Karpas-422 (cell line): ENCODE measurements at regions not wholly inside any gene's neighbourhood (a gene's known extent, or its start where the extent isn't known, plus 50 kb on each side); places are given as distances from the start of the nearest gene placed in this dataset.

Source experiments
- DNase-seq: peaks from one replicate; pipeline ENCODE4 v3.0.0-alpha.2; 2015
- H2AFZ ChIP-seq: fragments of 200-600 bp; sonication (generic); 2 replicates; pipeline ENCODE4 v1.6.1; 2014; ENCODE audit warnings: antibody characterized with exemption, low read length, mixed read lengths
- H3K27ac ChIP-seq: fragments of 200-600 bp; sonication (generic); 2 replicates; pipeline ENCODE4 v1.5.1; 2014; ENCODE audit warnings: mild to moderate bottlenecking, low read length, moderate library complexity
- H3K27me3 ChIP-seq: fragments of 200-600 bp; sonication (generic); 2 replicates; pipeline ENCODE4 v1.6.1; 2014; ENCODE audit warnings: low read length, mixed read lengths
- H3K36me3 ChIP-seq: fragments of 200-600 bp; sonication (generic); 2 replicates; pipeline ENCODE4 v1.6.1; 2014; ENCODE audit warnings: low read length, mixed read lengths; ENCODE audit not compliant: insufficient read depth
- H3K4me1 ChIP-seq: fragments of 200-600 bp; sonication (generic); 2 replicates; pipeline ENCODE4 v1.6.1; 2014; ENCODE audit warnings: mild to moderate bottlenecking, low read length, mixed read lengths
- H3K4me2 ChIP-seq: fragments of 200-600 bp; sonication (generic); 2 replicates; pipeline ENCODE4 v1.6.1; 2014; ENCODE audit warnings: low read length, low read depth, mild to moderate bottlenecking; ENCODE audit not compliant: poor library complexity, severe bottlenecking
- H3K4me3 ChIP-seq: fragments of 200-600 bp; sonication (generic); 2 replicates; pipeline ENCODE4 v1.5.1; 2014; ENCODE audit warnings: mild to moderate bottlenecking, antibody characterized with exemption, low read length, mixed read lengths
- H3K79me2 ChIP-seq: fragments of 200-600 bp; sonication (generic); 2 replicates; pipeline ENCODE4 v1.6.1; 2014; ENCODE audit warnings: mild to moderate bottlenecking, low read length, mixed read lengths
- H3K9ac ChIP-seq: fragments of 200-600 bp; sonication (generic); 2 replicates; pipeline ENCODE4 v1.6.0; 2014; ENCODE audit warnings: low read length
- H3K9me2 ChIP-seq: fragments of 200-600 bp; sonication (generic), shearing (Covaris generic); replicated peaks from 2 replicates; pipeline ENCODE4 v1.6.0; 2014; ENCODE audit warnings: mild to moderate bottlenecking, low read length, moderate library complexity; ENCODE audit not compliant: insufficient read depth
- H3K9me3 ChIP-seq: fragments of 300-700, 200-600 bp; sonication (generic); 2 replicates; pipeline ENCODE4 v1.6.1; 2014; ENCODE audit warnings: low read length, mixed read lengths
- H4K20me1 ChIP-seq: fragments of 200-600 bp; sonication (generic); 2 replicates; pipeline ENCODE4 v1.6.1; 2014; ENCODE audit warnings: mild to moderate bottlenecking, antibody characterized with exemption, low read length, low read depth; ENCODE audit not compliant: insufficient read depth

GRCh38 chr10:130858626-130859025 is 452.9 kb downstream of the TCERG1L start:
- Histone ChIP-seq H3K4me1 (no peaks in the 10 kb centered on the region), H4K20me1 (no peaks in the 10 kb centered on the region), H3K9me3 (no peaks in the 10 kb centered on the region; the same call in 1 of the 2 replicates), H3K36me3 (no peaks in the 10 kb centered on the region), H3K79me2 (no peaks in the 10 kb centered on the region), H3K9me2 (no peaks in the 10 kb centered on the region), H3K4me2 (no peak overlapping the region), H3K27ac (no peak overlapping the region), H3K4me3 (no peak overlapping the region), H3K9ac (no peak overlapping the region), H3K27me3 (0 out of 2 replicates have a peak, but pooled peaks cover 5% of the 10 kb centered on the region), H2AFZ (no peak overlapping the region)
- peak; percentile 27 for DNase-seq

GRCh38 chr10:130859427-130859826 is 452.1 kb downstream of the TCERG1L start:
- no peak for DNase-seq
- Histone ChIP-seq H3K36me3 (no peaks in the 10 kb centered on the region), H3K4me3 (no peak overlapping the region), H3K79me2 (no peaks in the 10 kb centered on the region), H3K27ac (no peak overlapping the region), H3K9ac (no peak overlapping the region), H3K27me3 (0 out of 2 replicates have a peak, but pooled peaks cover 3% of the 10 kb centered on the region), H2AFZ (no peak overlapping the region), H3K4me1 (no peaks in the 10 kb centered on the region), H3K4me2 (no peak overlapping the region), H4K20me1 (no peaks in the 10 kb centered on the region), H3K9me3 (no peaks in the 10 kb centered on the region; the same call in 1 of the 2 replicates), H3K9me2 (no peaks in the 10 kb centered on the region)

- DNase-seq: no peak
- Histone ChIP-seq H3K9ac (no peak overlapping the region), H3K27ac (no peak overlapping the region), H3K27me3 (no peaks in the 10 kb centered on the region), H3K9me2 (no peaks in the 10 kb centered on the region), H3K4me3 (no peak overlapping the region), H3K4me2 (no peak overlapping the region), H3K36me3 (no peaks in the 10 kb centered on the region), H2AFZ (no peak overlapping the region), H3K4me1 (no peaks in the 10 kb centered on the region), H3K9me3 (no peaks in the 10 kb centered on the region), H3K79me2 (no peaks in the 10 kb centered on the region), H4K20me1 (no peaks in the 10 kb centered on the region)
These were observed 449.4 kb downstream of the TCERG1L start for GRCh38 chr10:130862122-130862521.

- H3K27ac ChIP-seq: no peak overlapping the region
- no peak overlapping the region for H2AFZ ChIP-seq
- H3K4me3 ChIP-seq: no peak overlapping the region
- no peaks in the 10 kb centered on the region for H3K4me1 ChIP-seq
- no peaks in the 10 kb centered on the region for H3K36me3 ChIP-seq
- H3K27me3 ChIP-seq: no peaks in the 10 kb centered on the region
- H3K4me2 ChIP-seq: no peak overlapping the region
- H4K20me1 ChIP-seq: no peaks in the 10 kb centered on the region
- no peak overlapping the region for H3K9ac ChIP-seq
- no peaks in the 10 kb centered on the region for H3K9me3 ChIP-seq
- DNase-seq: no peak
- no peaks in the 10 kb centered on the region for H3K79me2 ChIP-seq
- no peaks in the 10 kb centered on the region for H3K9me2 ChIP-seq
These were observed 448.9 kb downstream of the TCERG1L start for GRCh38 chr10:130862626-130863025.

GRCh38 chr10:130863044-130863443 is 448.5 kb downstream of the TCERG1L start:
- no peak overlapping the region for H3K4me3 ChIP-seq
- no peak overlapping the region for H3K9ac ChIP-seq
- no peaks in the 10 kb centered on the region for H3K9me3 ChIP-seq
- no peaks in the 10 kb centered on the region for H3K9me2 ChIP-seq
- no peaks in the 10 kb centered on the region for H3K36me3 ChIP-seq
- no peak overlapping the region for H2AFZ ChIP-seq
- DNase-seq: no peak
- no peaks in the 10 kb centered on the region for H3K4me1 ChIP-seq
- no peak overlapping the region for H3K27ac ChIP-seq
- no peaks in the 10 kb centered on the region for H3K79me2 ChIP-seq
- H4K20me1 ChIP-seq: no peaks in the 10 kb centered on the region
- H3K4me2 ChIP-seq: no peak overlapping the region
- H3K27me3 ChIP-seq: no peaks in the 10 kb centered on the region

- Histone ChIP-seq H3K4me1 (no peaks in the 10 kb centered on the region), H3K27ac (no peak overlapping the region), H3K9me3 (no peaks in the 10 kb centered on the region), H3K4me2 (no peak overlapping the region), H4K20me1 (no peaks in the 10 kb centered on the region), H3K36me3 (no peaks in the 10 kb centered on the region), H3K9ac (no peak overlapping the region), H3K79me2 (no peaks in the 10 kb centered on the region), H3K27me3 (no peaks in the 10 kb centered on the region), H3K9me2 (no peaks in the 10 kb centered on the region), H2AFZ (no peak overlapping the region), H3K4me3 (no peak overlapping the region)
- no peak for DNase-seq
These were observed 446.3 kb downstream of the TCERG1L start for GRCh38 chr10:130864961-130865818.

- no peaks in the 10 kb centered on the region for H3K9me3 ChIP-seq
- no peak overlapping the region for H3K9ac ChIP-seq
- H4K20me1 ChIP-seq: no peaks in the 10 kb centered on the region
- no peaks in the 10 kb centered on the region for H3K36me3 ChIP-seq
- H3K27me3 ChIP-seq: no peaks in the 10 kb centered on the region
- H3K9me2 ChIP-seq: no peaks in the 10 kb centered on the region
- H3K27ac ChIP-seq: no peak overlapping the region
- no peak overlapping the region for H3K4me2 ChIP-seq
- H3K4me1 ChIP-seq: no peaks in the 10 kb centered on the region
- H3K79me2 ChIP-seq: no peaks in the 10 kb centered on the region
- H3K4me3 ChIP-seq: no peak overlapping the region
- H2AFZ ChIP-seq: no peak overlapping the region
- DNase-seq: no peak
These were observed 444.7 kb downstream of the TCERG1L start for GRCh38 chr10:130866857-130867256.

GRCh38 chr10:130867446-130868194 is 443.9 kb downstream of the TCERG1L start:
- H4K20me1 ChIP-seq: no peaks in the 10 kb centered on the region

More at GRCh38 chr10:130867446-130868194, 443.9 kb downstream of the TCERG1L start:
- H3K4me3 ChIP-seq: no peak overlapping the region
- H3K9ac ChIP-seq: no peak overlapping the region
- DNase-seq: no peak
- H3K9me3 ChIP-seq: no peaks in the 10 kb centered on the region
- H3K4me1 ChIP-seq: no peaks in the 10 kb centered on the region
- H3K9me2 ChIP-seq: no peaks in the 10 kb centered on the region
- H2AFZ ChIP-seq: no peak overlapping the region
- H3K36me3 ChIP-seq: no peaks in the 10 kb centered on the region
- H3K27ac ChIP-seq: no peak overlapping the region
- no peak overlapping the region for H3K4me2 ChIP-seq
- H3K79me2 ChIP-seq: no peaks in the 10 kb centered on the region
- H3K27me3 ChIP-seq: no peaks in the 10 kb centered on the region
